ENCODE measurements at regions not wholly inside any gene's neighbourhood (a gene's known extent, or its start where the extent isn't known, plus 50 kb on each side); places are given as distances from the start of the nearest gene placed in this dataset.

DNA sequence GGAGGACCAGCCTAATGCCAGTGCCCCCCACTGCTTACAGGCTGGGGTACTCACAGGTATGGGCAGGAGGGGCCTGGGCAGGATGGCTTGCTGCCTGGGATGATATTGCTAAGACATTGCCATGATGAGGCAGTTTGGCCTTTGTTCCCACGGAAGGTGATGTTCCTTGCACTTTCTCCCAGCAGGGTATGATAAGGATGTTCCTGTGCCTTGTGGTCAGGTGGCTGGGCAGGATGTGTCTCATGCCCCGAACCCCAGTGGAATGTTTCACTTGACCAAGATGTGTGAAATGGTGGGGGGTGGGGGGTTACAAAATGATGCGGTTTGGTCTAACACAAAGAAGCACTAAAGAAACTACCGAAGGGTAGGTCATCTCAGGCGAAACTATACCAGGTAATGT, 337.8 kb upstream of the ZFHX3 start:
- Histone ChIP-seq H3K4me3 (ENCODE audit: severe bottlenecking) (no peak overlapping the region), H3K9me3 (ENCODE audit: severe bottlenecking) (no peaks in the 10 kb centered on the region), H3K27ac (ENCODE audit: poor library complexity, severe bottlenecking) (no peak overlapping the region), H3K27me3 (ENCODE audit: insufficient read depth, poor library complexity, severe bottlenecking) (no peaks in the 10 kb centered on the region), H3K36me3 (ENCODE audit: low read depth) (no peaks in the 10 kb centered on the region), H3K4me1 (ENCODE audit: insufficient read depth, poor library complexity, severe bottlenecking) (no peaks in the 10 kb centered on the region)
- DNase-seq (ENCODE audit: low spot score) (no peak), ATAC-seq (ENCODE audit: low read depth) (no peak)
- TF ChIP-seq, protein P1, sequence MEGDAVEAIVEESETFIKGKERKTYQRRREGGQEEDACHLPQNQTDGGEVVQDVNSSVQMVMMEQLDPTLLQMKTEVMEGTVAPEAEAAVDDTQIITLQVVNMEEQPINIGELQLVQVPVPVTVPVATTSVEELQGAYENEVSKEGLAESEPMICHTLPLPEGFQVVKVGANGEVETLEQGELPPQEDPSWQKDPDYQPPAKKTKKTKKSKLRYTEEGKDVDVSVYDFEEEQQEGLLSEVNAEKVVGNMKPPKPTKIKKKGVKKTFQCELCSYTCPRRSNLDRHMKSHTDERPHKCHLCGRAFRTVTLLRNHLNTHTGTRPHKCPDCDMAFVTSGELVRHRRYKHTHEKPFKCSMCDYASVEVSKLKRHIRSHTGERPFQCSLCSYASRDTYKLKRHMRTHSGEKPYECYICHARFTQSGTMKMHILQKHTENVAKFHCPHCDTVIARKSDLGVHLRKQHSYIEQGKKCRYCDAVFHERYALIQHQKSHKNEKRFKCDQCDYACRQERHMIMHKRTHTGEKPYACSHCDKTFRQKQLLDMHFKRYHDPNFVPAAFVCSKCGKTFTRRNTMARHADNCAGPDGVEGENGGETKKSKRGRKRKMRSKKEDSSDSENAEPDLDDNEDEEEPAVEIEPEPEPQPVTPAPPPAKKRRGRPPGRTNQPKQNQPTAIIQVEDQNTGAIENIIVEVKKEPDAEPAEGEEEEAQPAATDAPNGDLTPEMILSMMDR (IDR thresholded peaks at IDR 0.05; ENCODE audit: poor library complexity, severe bottlenecking): no peak

DNA sequence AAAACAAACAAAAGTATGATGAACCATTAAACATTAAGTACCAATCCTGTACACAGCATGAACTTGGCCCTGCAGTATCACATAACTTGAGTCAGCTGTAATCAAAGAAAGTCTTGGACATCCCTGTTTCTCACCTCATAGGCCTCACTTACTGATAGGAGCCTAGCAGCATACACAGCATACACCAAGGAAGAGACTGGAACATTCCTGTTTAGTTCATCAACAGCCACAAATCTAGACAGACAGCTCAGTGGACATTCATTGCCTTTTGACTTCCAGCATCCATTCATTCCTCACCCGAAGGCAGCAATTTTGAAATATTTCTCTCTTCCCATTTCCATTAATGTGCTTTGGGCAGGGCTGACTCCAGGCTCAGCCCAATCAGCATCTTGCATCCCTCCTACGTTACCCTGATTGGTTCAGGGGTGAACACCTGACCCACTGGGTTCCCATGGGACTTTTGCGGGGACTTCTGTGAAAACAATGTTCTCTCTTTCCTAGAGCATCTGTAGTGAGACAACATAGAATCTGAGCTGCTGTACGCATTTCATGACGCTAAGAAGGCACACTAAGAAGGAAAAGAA, 336.7 kb upstream of the ZFHX3 start:
- Histone ChIP-seq H3K9me3 (ENCODE audit: severe bottlenecking) (no peaks in the 10 kb centered on the region), H3K27ac (ENCODE audit: poor library complexity, severe bottlenecking) (no peak overlapping the region), H3K4me1 (ENCODE audit: insufficient read depth, poor library complexity, severe bottlenecking) (no peaks in the 10 kb centered on the region), H3K27me3 (ENCODE audit: insufficient read depth, poor library complexity, severe bottlenecking) (no peaks in the 10 kb centered on the region), H3K4me3 (ENCODE audit: severe bottlenecking) (no peak overlapping the region), H3K36me3 (ENCODE audit: low read depth) (no peaks in the 10 kb centered on the region)
- no peak for ATAC-seq (ENCODE audit: low read depth)
- TF ChIP-seq, protein P1 (IDR thresholded peaks at IDR 0.05; ENCODE audit: poor library complexity, severe bottlenecking): no peak
- no peak for DNase-seq (ENCODE audit: low spot score)

DNA sequence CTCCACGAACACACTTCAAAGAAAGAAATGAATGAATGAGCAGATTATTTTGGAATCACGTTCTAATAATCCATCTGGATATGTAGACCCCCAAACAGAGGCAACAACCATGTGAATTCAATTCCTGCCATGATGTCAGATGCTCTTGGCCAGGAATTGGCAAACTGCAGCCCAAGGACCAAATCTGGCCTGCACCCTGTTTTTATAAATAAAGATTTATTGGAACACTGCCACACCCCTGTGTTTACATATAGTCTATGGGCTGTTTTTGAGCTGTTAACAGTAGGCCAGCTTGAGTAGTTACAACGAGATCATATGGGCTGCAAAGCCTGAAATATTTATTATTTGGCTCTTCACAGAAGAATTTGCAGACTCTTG, 336.0 kb upstream of the ZFHX3 start:
- ATAC-seq (ENCODE audit: low read depth): no peak
- TF ChIP-seq, protein P1 (IDR thresholded peaks at IDR 0.05; ENCODE audit: poor library complexity, severe bottlenecking): no peak
- Histone ChIP-seq H3K4me1 (ENCODE audit: insufficient read depth, poor library complexity, severe bottlenecking) (no peaks in the 10 kb centered on the region), H3K27ac (ENCODE audit: poor library complexity, severe bottlenecking) (no peak overlapping the region), H3K9me3 (ENCODE audit: severe bottlenecking) (no peaks in the 10 kb centered on the region), H3K36me3 (ENCODE audit: low read depth) (no peaks in the 10 kb centered on the region), H3K4me3 (ENCODE audit: severe bottlenecking) (no peak overlapping the region), H3K27me3 (ENCODE audit: insufficient read depth, poor library complexity, severe bottlenecking) (no peaks in the 10 kb centered on the region)
- no peak for DNase-seq (ENCODE audit: low spot score)

DNA sequence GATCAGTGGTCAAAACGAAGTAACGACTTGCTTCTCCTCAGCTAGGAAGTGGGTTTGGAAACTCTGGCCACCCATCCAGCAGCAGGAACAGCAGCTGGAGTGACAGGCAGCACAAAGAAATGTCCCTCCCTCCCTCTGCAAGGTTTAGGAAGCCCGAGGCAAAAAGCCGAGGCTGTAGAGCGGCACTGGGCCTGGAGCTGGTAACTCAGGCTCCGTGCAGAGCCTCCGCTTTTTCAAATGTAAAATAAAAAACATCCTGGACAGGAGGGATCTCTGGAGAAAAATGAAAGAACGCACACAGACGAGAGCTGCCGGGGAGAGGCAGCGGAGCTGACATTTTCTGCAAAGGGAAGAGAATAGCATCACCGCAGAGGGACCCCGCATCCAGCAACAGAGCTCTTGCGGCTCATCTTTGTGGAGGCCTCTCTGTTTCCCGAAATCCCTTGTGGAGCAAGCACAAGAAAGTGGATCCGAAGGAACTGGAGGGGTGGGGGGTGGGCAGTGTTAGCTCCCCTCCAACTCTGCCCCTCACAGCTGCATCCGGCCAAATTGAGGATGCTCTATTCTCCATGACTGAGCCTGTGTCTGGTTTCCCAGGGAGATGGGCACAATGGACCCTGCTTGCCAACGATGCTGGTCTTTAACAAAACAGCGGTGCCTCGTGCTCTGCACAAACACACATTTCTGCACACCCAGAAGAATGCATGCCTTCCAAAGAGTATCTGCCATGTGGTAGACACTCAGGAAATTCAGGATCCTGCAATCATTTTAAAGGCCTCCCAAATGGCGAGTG, 335.5 kb upstream of the ZFHX3 start:
- Histone ChIP-seq H3K4me1 (ENCODE audit: insufficient read depth, poor library complexity, severe bottlenecking) (no peaks in the 10 kb centered on the region), H3K9me3 (ENCODE audit: severe bottlenecking) (no peaks in the 10 kb centered on the region), H3K27me3 (ENCODE audit: insufficient read depth, poor library complexity, severe bottlenecking) (no peaks in the 10 kb centered on the region), H3K4me3 (ENCODE audit: severe bottlenecking) (no peak overlapping the region), H3K36me3 (ENCODE audit: low read depth) (no peaks in the 10 kb centered on the region), H3K27ac (ENCODE audit: poor library complexity, severe bottlenecking) (no peak overlapping the region)
- no peak for DNase-seq (ENCODE audit: low spot score)
- ATAC-seq (ENCODE audit: low read depth): no peak
- TF ChIP-seq, protein P1 (IDR thresholded peaks at IDR 0.05; ENCODE audit: poor library complexity, severe bottlenecking): no peak

DNA sequence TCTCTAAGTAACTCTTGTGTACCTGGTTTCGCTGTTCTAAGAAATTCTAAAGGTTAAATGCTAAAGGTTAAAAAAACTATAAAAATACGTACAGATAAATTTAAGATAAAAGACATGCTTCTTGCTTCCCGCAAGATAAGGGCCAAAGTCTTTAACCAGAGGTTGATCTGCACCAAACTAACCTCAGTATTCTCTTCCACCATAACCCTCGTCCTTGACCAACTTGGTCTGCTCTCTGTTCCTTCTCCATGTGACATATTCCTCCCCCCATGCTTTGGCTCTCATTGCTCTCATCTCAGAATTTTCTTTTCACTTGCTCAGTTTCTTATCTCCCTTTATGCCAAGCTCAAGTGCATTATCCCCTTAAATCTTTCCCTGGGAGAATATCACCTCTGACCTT, 330.5 kb upstream of the ZFHX3 start:
- Histone ChIP-seq H3K27me3 (ENCODE audit: insufficient read depth, poor library complexity, severe bottlenecking) (peaks cover 22% of the 10 kb centered on the region), H3K9me3 (ENCODE audit: severe bottlenecking) (no peaks in the 10 kb centered on the region), H3K27ac (ENCODE audit: poor library complexity, severe bottlenecking) (no peak overlapping the region), H3K36me3 (ENCODE audit: low read depth) (no peaks in the 10 kb centered on the region), H3K4me3 (ENCODE audit: severe bottlenecking) (no peak overlapping the region), H3K4me1 (ENCODE audit: insufficient read depth, poor library complexity, severe bottlenecking) (no peaks in the 10 kb centered on the region)
- ATAC-seq (ENCODE audit: low read depth) (no peak), DNase-seq (ENCODE audit: low spot score) (no peak)
- TF ChIP-seq, protein P1 (IDR thresholded peaks at IDR 0.05; ENCODE audit: poor library complexity, severe bottlenecking): no peak
